ENCODE measurements at regions not wholly inside any gene's neighbourhood (a gene's known extent, or its start where the extent isn't known, plus 50 kb on each side); places are given as distances from the start of the nearest gene placed in this dataset.

DNA sequence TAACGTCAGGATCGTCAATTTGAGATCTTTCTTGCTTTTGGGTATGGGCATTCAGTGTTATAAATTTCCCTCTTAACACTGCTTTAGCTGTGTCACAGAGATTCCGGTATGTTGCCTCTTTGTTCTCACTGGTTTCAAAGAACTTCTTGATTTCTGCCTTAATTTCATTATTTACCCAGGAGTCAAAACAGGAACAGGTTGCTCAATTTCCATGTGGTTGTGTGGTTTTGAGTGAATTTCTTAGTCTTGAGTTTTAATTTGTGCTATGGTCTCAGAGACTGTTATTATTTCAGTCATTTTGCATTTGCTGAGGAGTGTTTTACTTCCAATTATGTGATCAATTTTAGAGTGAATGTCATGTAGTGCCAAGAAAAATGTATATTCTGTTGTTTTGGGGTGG is 153.1 kb downstream of the PCDH17 start:
- no peak for DNase-seq (ENCODE audit: low read depth in 2 of 2)

DNA sequence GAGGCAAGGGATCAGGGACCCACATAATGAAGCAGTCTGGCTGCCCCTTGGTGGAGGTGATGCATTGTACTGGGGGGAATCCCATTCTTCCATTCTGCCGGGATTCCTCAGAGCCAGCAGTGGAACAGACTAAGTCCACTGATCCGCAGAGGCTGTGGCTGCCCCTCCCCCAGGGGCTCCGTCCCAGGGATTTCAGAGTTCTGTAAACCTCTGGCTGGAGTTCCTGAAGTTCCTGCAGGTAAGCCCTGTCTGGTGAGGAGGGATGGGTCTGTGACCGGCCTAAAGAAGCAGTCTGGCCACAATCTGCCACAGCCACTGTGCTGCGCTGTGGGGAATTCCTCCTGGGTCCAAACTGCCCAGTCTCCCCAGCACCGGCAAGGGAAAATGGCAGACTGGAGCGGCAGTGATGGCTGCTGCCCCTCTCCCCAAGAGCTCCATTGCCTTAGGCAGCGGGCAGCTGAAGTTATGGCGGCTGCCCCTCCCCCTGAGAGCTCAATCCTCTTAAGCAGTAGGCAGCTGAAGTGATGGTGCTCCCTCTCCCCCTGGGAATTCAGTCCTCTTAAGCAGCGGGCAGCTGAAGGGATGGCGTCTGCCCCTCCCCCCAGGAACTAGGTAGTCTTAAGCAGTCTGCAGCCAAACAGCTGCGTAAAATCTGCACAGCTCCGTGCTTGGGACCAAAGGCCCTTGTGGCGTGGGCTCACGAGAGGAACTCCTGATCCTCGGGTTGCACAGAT is 155.7 kb downstream of the PCDH17 start:
- no peak for DNase-seq (ENCODE audit: low read depth in 2 of 2)

DNA sequence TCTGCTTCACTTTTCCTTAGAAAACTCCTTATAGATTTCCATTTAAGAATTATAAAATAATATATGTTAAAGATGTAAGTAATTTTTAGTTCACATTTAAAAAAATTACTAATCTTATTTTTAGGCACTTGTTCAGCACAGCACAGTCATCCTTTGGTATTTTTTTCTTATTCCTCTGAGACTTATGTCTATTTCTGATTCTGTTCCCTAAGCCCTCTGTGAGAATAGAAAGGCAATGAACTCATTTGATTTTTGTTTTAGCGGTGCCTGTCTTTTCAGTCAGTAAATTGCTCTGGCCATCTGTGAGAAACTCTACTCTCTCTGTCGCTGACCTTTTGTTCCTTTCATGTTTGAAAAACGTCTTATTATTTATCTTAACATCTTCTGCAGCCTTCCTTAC is 168.1 kb downstream of the PCDH17 start:
- no peak for DNase-seq (ENCODE audit: low read depth in 2 of 2)

DNA sequence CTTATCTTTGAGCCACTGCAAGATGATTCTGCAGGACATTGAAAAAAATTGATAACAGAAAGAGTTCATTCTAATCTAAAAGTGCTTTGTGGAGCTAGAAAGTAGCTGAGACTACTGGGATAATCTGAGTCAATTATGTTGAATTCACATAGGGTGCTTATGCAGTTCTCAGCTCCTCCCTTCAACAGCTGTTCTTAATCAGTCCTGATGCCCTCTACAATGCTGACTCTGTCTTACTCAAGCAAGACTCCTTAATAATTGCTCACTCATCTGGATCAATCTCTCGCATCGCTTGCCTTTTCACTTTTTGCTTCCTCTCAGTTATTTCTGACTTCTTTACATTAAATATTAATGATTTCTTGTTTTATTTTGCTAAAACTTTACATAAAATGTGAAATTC is 182.1 kb downstream of the PCDH17 start:
- no peak for DNase-seq (ENCODE audit: low read depth in 2 of 2)

GRCh38 chr13:57815600-57815999 is 184.1 kb downstream of the PCDH17 start:
- no peak for DNase-seq (ENCODE audit: low read depth in 2 of 2)

GRCh38 chr13:57820924-57821323 is 189.4 kb downstream of the PCDH17 start:
- DNase-seq (ENCODE audit: low read depth in 2 of 2): no peak

DNA sequence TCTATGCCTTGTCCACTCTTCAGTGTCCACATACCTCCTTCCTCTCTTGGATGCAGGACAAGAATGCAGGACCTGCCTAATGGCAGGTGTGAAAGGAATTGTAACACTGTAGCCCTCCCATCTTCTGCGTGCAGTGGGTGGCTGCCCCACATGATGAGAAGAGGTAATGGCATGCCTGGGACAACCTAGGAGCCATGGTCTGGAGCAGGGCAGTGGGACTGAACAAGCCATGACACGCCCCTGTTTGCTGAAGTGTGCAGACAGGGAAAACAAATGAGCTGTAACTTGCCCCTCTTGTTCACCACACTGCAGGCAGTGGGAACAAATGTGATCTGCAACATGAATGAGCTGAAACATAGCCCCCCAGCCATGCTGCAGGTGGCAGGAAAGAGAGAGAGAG is 192.2 kb downstream of the PCDH17 start:
- DNase-seq (ENCODE audit: low read depth in 2 of 2): no peak

DNA sequence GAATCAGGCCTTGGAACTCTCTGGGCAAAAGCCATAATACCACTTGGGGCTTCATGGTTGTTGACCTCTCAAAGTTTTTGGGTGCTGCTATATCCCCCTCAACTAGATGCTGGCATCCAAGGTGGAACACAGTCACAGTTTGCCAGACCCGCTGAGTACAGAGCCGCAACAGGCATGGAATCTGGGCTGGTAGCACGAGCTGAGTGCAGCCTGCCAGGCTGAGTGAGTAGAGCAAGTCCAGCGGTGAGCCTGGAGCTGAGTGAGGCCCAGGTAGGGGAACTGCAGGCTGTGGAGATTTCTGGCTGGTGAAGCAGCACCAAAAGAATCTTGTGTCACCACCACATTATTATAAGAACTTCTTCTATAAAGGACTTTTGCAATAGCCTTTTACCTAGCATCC is 192.6 kb downstream of the PCDH17 start:
- DNase-seq (ENCODE audit: low read depth in 2 of 2): no peak

- DNase-seq (ENCODE audit: low read depth in 2 of 2): no peak
Observed at GRCh38 chr13:57825066-57825465, 193.5 kb downstream of the PCDH17 start.

DNA sequence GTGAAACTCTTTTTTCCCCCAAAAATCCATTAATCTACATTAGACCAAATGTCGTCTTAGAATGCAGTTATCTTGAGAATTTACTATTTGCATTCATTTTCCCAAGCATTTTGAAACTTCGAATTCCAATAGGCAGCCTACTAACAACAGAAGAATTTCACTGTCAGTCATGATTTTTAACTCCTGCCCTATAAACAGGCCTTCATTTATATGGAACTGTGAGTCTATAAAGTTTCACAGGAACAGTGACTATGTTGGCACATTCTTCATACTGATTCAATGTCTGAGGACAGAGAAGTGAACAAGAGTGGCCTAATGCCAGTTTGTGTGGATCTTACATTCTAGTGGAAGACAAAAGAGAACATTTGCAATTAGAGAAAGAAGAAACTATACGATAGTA is 198.0 kb downstream of the PCDH17 start:
- DNase-seq (ENCODE audit: low read depth in 2 of 2): no peak

GRCh38 chr13:57832187-57832586 is 200.6 kb downstream of the PCDH17 start:
- no peak for DNase-seq (ENCODE audit: low read depth in 2 of 2)

DNA sequence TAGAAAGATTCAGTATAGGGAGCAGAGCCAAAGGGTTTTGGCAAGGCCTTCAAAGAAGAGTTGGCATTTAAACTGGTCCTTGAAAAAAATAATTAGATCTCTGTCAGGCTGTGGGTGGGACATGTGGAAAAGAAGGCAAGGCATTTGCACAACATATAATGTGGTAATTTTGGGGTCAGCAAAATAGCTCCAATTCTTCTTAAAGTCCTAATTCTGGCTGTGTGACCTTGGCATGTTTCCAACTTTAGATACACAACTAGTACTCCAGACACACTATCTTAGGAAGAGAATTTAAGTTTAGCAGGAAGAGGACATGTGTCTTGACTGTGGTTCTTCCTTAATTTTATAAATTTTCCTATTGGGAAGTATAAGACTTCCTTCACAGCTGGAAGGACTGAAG is 206.3 kb downstream of the PCDH17 start:
- DNase-seq (ENCODE audit: low read depth in 2 of 2): no peak

GRCh38 chr13:57843521-57843920 is 212.0 kb downstream of the PCDH17 start:
- DNase-seq (ENCODE audit: low read depth in 2 of 2): no peak

DNA sequence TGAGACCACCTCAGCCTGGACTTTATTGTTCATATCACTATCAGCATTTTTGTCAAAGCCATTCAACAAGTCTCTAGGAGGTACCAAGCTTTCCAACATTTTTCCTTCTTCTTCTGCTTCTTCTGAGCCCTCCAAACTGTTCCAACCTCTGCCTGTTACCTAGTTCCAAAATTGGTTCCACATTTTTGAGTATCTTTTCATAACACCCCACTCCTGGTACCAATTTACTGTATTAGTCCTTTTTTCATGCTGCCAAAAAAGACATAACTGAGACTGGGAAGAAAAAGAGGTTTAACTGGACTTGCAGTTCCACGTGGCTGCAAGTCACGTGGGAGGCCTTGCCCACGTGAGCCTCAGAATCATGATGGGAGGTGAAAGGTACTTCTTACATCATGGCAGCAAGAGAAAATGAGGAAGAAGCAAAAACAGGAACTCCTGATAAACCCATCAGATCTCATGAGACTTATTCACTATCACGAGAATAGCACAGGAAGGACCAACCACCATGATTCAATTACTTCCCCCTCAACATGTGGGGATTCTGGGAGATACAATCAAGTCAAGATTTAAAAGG is 215.1 kb downstream of the PCDH17 start:
- DNase-seq (ENCODE audit: low read depth in 2 of 2): no peak

DNA sequence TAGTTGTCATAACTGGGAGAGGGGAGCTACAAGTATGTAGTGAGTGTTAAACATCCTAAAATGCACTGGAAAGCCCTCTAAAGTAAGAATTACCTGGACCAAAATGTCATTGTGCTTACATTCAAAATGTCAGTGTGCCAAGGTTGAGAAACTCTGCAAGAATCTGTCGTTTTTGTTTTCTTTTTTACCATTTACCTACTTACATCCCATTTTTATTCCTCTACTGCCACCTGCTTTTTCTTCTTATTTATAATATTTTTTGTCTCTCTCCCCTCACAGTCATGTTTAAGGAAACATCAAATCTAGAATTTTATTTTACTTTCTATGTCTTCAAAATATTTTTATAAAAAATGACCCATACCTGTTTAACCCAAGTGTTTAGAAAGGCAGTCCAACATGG is 226.4 kb downstream of the PCDH17 start:
- no peak for DNase-seq (ENCODE audit: low read depth in 2 of 2)

DNA sequence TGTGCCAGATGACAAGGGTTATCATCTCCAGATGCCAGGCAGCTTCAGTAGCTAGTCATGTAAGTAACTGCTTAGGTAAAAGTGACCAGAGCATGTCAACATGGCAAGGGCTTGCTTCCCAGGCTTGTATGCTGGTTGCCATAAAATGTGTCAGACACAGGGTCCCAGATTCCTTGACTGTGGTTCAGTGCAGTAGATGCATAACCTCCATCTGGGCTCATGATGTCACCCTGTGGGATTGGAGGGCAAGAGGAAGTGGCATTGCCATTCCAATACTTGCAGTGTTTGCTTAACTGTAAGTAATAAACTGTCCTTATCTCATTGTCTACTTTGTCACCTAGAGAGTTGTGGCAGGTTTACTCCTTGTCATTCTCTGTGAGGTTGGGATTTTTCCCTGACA is 226.8 kb downstream of the PCDH17 start:
- no peak for DNase-seq (ENCODE audit: low read depth in 2 of 2)

- no peak for DNase-seq (ENCODE audit: low read depth in 2 of 2)
Observed at GRCh38 chr13:57862879-57863278, 231.3 kb downstream of the PCDH17 start.

- no peak for DNase-seq (ENCODE audit: low read depth in 2 of 2)
Observed at GRCh38 chr13:57865600-57866294, 234.2 kb downstream of the PCDH17 start.

- no peak for DNase-seq (ENCODE audit: low read depth in 2 of 2)
Observed at GRCh38 chr13:57874530-57874929, 243.0 kb downstream of the PCDH17 start.

DNA sequence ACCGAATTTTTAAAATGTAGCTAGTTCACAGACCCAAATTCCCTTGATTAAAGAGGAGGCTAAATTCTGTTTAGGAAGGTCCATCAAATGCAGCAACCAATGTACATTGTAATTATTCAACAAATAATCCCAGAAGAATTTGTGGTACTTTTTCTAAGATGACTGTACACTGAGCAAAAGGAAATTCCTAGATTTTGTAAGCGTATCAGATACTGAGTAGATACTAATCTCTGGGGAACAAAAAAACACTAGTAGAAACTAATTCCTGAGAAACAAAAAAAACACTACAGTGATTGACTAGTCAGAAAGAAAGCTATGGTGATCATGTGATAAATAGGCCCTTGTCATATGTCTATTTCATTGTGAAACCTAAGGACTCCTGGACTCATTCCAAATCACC is 246.1 kb downstream of the PCDH17 start:
- no peak for DNase-seq (ENCODE audit: low read depth in 2 of 2)

GRCh38 chr13:57878291-57878690 is 246.7 kb downstream of the PCDH17 start:
- DNase-seq (ENCODE audit: low read depth in 2 of 2): no peak

GRCh38 chr13:57897225-57897624 is 265.7 kb downstream of the PCDH17 start:
- no peak for DNase-seq (ENCODE audit: low read depth in 2 of 2)

GRCh38 chr13:57899096-57899495 is 267.6 kb downstream of the PCDH17 start:
- DNase-seq (ENCODE audit: low read depth in 2 of 2): no peak

Measured in activated CD8-positive, alpha-beta memory T cell treated with anti-CD3 and anti-CD28 coated beads for 4 hours (primary cell).